OCI-LY7 (cell line): ENCODE measurements at regions not wholly inside any gene's neighbourhood (a gene's known extent, or its start where the extent isn't known, plus 50 kb on each side); places are given as distances from the start of the nearest gene placed in this dataset.
A peak's percentile ranks its signal among the peaks of the same experiment; 100 is the strongest.

Experiments
- BruUV-seq: library from RNA; stranded (reverse); fragments of 400-500 nt; replicated peaks from 2 replicates; lab custom pipeline; 2021; lab: Mats Ljungman, UMichigan
- CTCF ChIA-PET: fragments of 300-600 bp; sonication (Branson Sonifier 250); formaldehyde crosslinking; loops from one replicate; lab custom pipeline; 2022; ENCODE audit warnings: antibody characterized with exemption; ENCODE audit not compliant: unreplicated experiment; lab: Charles Lee
- POLR2A ChIA-PET: fragments of 300-600 bp; sonication (Branson Sonifier 250); formaldehyde crosslinking; loops from one replicate; lab custom pipeline; 2022; ENCODE audit warnings: antibody characterized with exemption; lab: Charles Lee
- DNase-seq: peaks from one replicate; pipeline ENCODE4 v3.0.0-alpha.2; 2015; ENCODE audit warnings: low spot score
- H2AFZ ChIP-seq: fragments of 200-600 bp; sonication (generic), shearing (Covaris generic); 2 replicates; pipeline ENCODE4 v1.6.1; 2014; ENCODE audit warnings: mild to moderate bottlenecking, antibody characterized with exemption, low read length, moderate library complexity
- H3K27ac ChIP-seq: fragments of 200-600 bp; sonication (generic); 2 replicates; pipeline ENCODE4 v1.5.1; 2014; ENCODE audit warnings: mixed run types, low read depth, mild to moderate bottlenecking, moderate library complexity, low read length, inconsistent platforms; ENCODE audit not compliant: poor library complexity, severe bottlenecking
- H3K36me3 ChIP-seq: fragments of 200-600 bp; sonication (generic); 2 replicates; pipeline ENCODE4 v1.6.1; 2014; ENCODE audit warnings: mild to moderate bottlenecking, antibody characterized with exemption, low read length, moderate library complexity, mixed read lengths; ENCODE audit not compliant: insufficient read depth
- H3K4me1 ChIP-seq: fragments of 200-600 bp; sonication (generic); 2 replicates; pipeline ENCODE4 v1.5.1; 2014; ENCODE audit warnings: mild to moderate bottlenecking, low read length; ENCODE audit not compliant: insufficient read depth, poor library complexity, severe bottlenecking
- H3K4me2 ChIP-seq: fragments of 200-600 bp; sonication (generic); 2 replicates; pipeline ENCODE4 v1.6.1; 2014; ENCODE audit warnings: mild to moderate bottlenecking, low read length
- H3K4me3 ChIP-seq: fragments of 200-600 bp; sonication (generic); 2 replicates; pipeline ENCODE4 v1.5.1; 2014; ENCODE audit warnings: mild to moderate bottlenecking, low read depth, low read length; ENCODE audit not compliant: poor library complexity, severe bottlenecking
- H3K79me2 ChIP-seq: fragments of 200-600 bp; sonication (generic); 2 replicates; pipeline ENCODE4 v1.6.1; 2016; ENCODE audit warnings: low read depth, mild to moderate bottlenecking, low read length, moderate library complexity, mixed read lengths; ENCODE audit not compliant: insufficient read depth
- H3K9me2 ChIP-seq: fragments of 200-600 bp; sonication (generic); 2 replicates; pipeline ENCODE4 v1.6.1; 2016; ENCODE audit warnings: mild to moderate bottlenecking, low read length, mixed read lengths; ENCODE audit not compliant: insufficient read depth
- H3K9me3 ChIP-seq: fragments of 200-600 bp; sonication (generic); 2 replicates; pipeline ENCODE4 v1.6.1; 2014; ENCODE audit warnings: mild to moderate bottlenecking, mixed run types, low read length, mixed read lengths
- H4K20me1 ChIP-seq: fragments of 200-600 bp; sonication (generic); 2 replicates; pipeline ENCODE4 v1.6.1; 2014; ENCODE audit warnings: mild to moderate bottlenecking, antibody characterized with exemption, low read length, moderate library complexity, mixed read lengths; ENCODE audit not compliant: insufficient read depth
- CTCF ChIP-seq: fragments of 200-600 bp; sonication (generic); conservative IDR thresholded peaks from 2 replicates; pipeline ENCODE4 v1.5.1; 2014; ENCODE audit warnings: mild to moderate bottlenecking, antibody characterized with exemption, low read length, moderate library complexity, mixed read lengths
- EZH2phosphoT487 ChIP-seq: fragments of 200-600 bp; sonication (generic); IDR thresholded peaks from 2 replicates; pipeline ENCODE4 v1.6.1; 2018; ENCODE audit warnings: low read depth, borderline replicate concordance, mild to moderate bottlenecking, mixed run types, antibody characterized with exemption, low read length, moderate library complexity, mixed read lengths
- intact Hi-C: fragments of 100-400 bp; cut with micrococcal nuclease; formaldehyde crosslinking; loops from one replicate; pipeline ENCODE4 v1.10.0; 2022; ENCODE audit not compliant: unreplicated experiment

GRCh38 chr6:137412562-137412961 is 81.6 kb downstream of the OLIG3 start:
- no TSS peak for BruUV-seq
- CTCF ChIA-PET: no interaction called here
- intact Hi-C loops: no loop called here

GRCh38 chr6:137409266-137409777 is 84.9 kb downstream of the OLIG3 start:
- no peaks in the 10 kb centered on the region for H4K20me1 ChIP-seq
- H3K9me2 ChIP-seq: no peaks in the 10 kb centered on the region
- no peak overlapping the region for H3K27ac ChIP-seq
- ChIA-PET CTCF (no interaction called here), POLR2A (interaction anchor here (0.6 kb wide), 1 partner anchor 15 kb away, joined by 4 read pairs; no protein-coding TSS in a partner anchor)
- no peak overlapping the region for H3K4me2 ChIP-seq
- intact Hi-C loops: no loop called here
- H3K9me3 ChIP-seq: peaks cover 10% of the 10 kb centered on the region
- H2AFZ ChIP-seq: no peak overlapping the region
- TF ChIP-seq EZH2phosphoT487 (no peak), CTCF (no peak)
- no peaks in the 10 kb centered on the region for H3K79me2 ChIP-seq
- H3K36me3 ChIP-seq: no peaks in the 10 kb centered on the region
- BruUV-seq: no TSS peak
- no peak overlapping the region for H3K4me3 ChIP-seq
- no peak for DNase-seq
- peaks cover 12% of the 10 kb centered on the region for H3K4me1 ChIP-seq

More at GRCh38 chr6:137412562-137412961, 81.6 kb downstream of the OLIG3 start:
- DNase-seq: no peak
- H3K4me1 ChIP-seq: peaks cover 24% of the 10 kb centered on the region
- no peaks in the 10 kb centered on the region; the same call in 1 of the 2 replicates for H3K9me3 ChIP-seq
- H3K79me2 ChIP-seq: no peaks in the 10 kb centered on the region
- 0 out of 2 replicates have a peak overlapping the region, but pooled peaks have one; percentile 21 for H2AFZ ChIP-seq
- H3K9me2 ChIP-seq: no peaks in the 10 kb centered on the region
- no peak overlapping the region for H3K27ac ChIP-seq
- POLR2A ChIA-PET: no interaction called here
- no peak overlapping the region for H3K4me2 ChIP-seq
- H3K4me3 ChIP-seq: no peak overlapping the region
- TF ChIP-seq EZH2phosphoT487: no peak
- no peak for TF ChIP-seq CTCF
- no peaks in the 10 kb centered on the region for H3K36me3 ChIP-seq
- H4K20me1 ChIP-seq: no peaks in the 10 kb centered on the region

- CTCF ChIA-PET: no interaction called here
- POLR2A ChIA-PET: interaction anchor here (0.5 kb wide), 1 partner anchor 20 kb away, joined by 3 read pairs; no protein-coding TSS in a partner anchor
- Histone ChIP-seq H3K79me2 (no peaks in the 10 kb centered on the region), H2AFZ (no peak overlapping the region), H3K4me1 (peaks cover 12% of the 10 kb centered on the region), H3K4me3 (no peak overlapping the region), H3K36me3 (no peaks in the 10 kb centered on the region), H3K9me2 (no peaks in the 10 kb centered on the region), H3K9me3 (peaks cover 10% of the 10 kb centered on the region), H3K4me2 (no peak overlapping the region), H3K27ac (no peak overlapping the region), H4K20me1 (no peaks in the 10 kb centered on the region)
- intact Hi-C loops: no loop called here
- TF ChIP-seq EZH2phosphoT487: no peak
- no peak for TF ChIP-seq CTCF
- no peak for DNase-seq
- no TSS peak for BruUV-seq
These were observed 86.4 kb downstream of the OLIG3 start for GRCh38 chr6:137407816-137408215.
